ENCODE measurements at regions not wholly inside any gene's neighbourhood (a gene's known extent, or its start where the extent isn't known, plus 50 kb on each side); places are given as distances from the start of the nearest gene placed in this dataset.

GRCh38 chr4:100929758-100930157 is 411.9 kb upstream of the EMCN start:
- no peak for TF ChIP-seq CTCF (IDR thresholded peaks at IDR 0.05)
- TF ChIP-seq POLR2A (IDR thresholded peaks at IDR 0.05): no peak

Data from sigmoid colon (tissue), 3 donors.